ENCODE measurements at regions not wholly inside any gene's neighbourhood (a gene's known extent, or its start where the extent isn't known, plus 50 kb on each side); places are given as distances from the start of the nearest gene placed in this dataset.
A peak's percentile ranks its signal among the peaks of the same experiment; 100 is the strongest.

DNA sequence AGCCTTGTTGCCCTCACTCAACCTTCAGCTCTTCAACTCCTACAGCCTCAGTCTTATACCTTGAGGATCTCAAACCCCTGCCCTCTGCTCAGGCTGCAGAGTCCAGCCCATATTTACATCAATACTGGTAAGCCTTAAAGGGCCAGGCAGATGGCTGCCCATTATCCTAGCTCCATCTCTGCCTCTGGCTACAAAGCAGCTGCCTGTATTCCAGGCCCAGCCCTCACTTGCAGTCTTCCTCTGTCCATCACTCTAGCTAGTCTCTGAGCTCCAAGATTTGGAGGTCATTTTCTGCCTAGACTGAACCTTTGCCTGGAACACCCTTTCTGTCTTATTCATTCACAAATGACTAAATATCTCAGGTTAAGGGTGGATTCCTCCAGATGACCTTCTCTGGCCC is 50.2 kb upstream of the GALNT10 start:
- peak overlapping the region in 1 of 21 experiments; percentile 31 for H3K27ac ChIP-seq
- no peak overlapping the region for H3K4me3 ChIP-seq

Measured in skin epidermis (tissue), 12 donors.